ENCODE measurements at regions not wholly inside any gene's neighbourhood (a gene's known extent, or its start where the extent isn't known, plus 50 kb on each side); places are given as distances from the start of the nearest gene placed in this dataset.

DNA sequence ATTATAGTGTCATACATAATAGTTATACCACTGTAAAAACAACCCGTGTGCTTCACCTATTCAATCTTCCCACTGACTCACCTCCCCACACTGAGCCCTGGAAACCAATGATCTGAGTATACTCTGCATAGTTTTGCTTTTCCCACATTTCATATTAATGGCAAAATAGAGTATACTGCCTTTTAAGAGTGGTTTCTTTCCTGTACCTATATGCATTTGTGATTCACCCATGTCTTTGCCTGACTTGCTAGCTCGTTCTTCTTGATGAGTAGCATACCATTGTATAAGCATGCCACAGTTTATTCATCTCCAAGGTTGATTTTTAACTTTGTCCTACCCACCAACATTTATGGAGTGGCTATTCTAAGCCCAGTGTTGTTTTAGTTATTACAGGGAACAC, 686.4 kb downstream of the PLCL1 start:
- no peak overlapping the region for H3K27ac ChIP-seq
- TF ChIP-seq CTCF (IDR thresholded peaks at IDR 0.05) (no peak), ZFX (IDR thresholded peaks at IDR 0.05; ENCODE audit: borderline replicate concordance) (no peak)

- TF ChIP-seq CTCF (IDR thresholded peaks at IDR 0.05) (no peak), ZFX (IDR thresholded peaks at IDR 0.05; ENCODE audit: borderline replicate concordance) (no peak)
- H3K27ac ChIP-seq: no peak overlapping the region
Measured at GRCh38 chr2:198488964-198489363, 684.6 kb downstream of the PLCL1 start.

GRCh38 chr2:198483051-198483450, 678.7 kb downstream of the PLCL1 start:
- H3K27ac ChIP-seq: no peak overlapping the region
- no peak for TF ChIP-seq CTCF (IDR thresholded peaks at IDR 0.05)
- TF ChIP-seq ZFX (IDR thresholded peaks at IDR 0.05; ENCODE audit: borderline replicate concordance): no peak

DNA sequence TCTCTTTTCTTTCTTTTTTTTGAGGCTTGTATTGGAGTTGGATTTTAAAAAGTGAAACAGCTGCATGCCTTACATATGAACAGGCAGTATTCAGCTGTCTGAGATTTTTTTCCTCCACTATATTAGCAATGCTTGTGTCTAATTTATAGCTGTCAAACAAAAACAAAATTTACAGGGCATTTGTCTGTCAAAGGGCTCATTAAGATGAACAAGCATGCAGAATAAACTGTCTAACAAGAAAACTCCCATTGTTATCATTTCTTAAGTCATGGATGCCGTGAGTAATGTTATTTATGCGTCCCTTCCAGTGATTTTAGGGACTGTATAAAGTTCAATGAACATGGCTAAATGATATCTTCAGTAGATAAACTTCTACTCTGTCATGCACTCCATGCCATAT, 674.7 kb downstream of the PLCL1 start:
- H3K27ac ChIP-seq: no peak overlapping the region
- TF ChIP-seq ZFX (IDR thresholded peaks at IDR 0.05; ENCODE audit: borderline replicate concordance) (no peak), CTCF (IDR thresholded peaks at IDR 0.05) (no peak)

DNA sequence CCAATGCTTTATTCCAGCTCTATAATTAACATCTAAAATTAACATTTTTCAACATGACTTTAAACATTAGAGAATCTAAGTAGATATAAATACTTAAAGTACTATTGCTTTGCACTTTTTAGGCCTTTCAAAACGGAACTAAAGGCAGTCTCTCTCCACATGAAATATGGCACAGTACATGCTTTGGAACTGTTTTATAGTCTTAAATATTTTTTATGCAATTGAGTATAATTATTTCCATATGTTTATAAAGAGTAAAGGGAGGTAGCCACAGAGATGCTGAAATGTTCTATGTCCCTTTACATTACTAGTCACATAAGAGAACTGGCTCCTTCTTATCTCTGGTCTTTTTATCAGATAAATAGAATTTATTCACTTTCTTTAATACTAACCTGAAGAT, 674.0 kb downstream of the PLCL1 start:
- H3K27ac ChIP-seq: no peak overlapping the region
- TF ChIP-seq CTCF (IDR thresholded peaks at IDR 0.05) (no peak), ZFX (IDR thresholded peaks at IDR 0.05; ENCODE audit: borderline replicate concordance) (no peak)

- no peak overlapping the region for H3K27ac ChIP-seq
- no peak for TF ChIP-seq CTCF (IDR thresholded peaks at IDR 0.05)
- no peak for TF ChIP-seq ZFX (IDR thresholded peaks at IDR 0.05; ENCODE audit: borderline replicate concordance)
Measured at GRCh38 chr2:198476007-198476406, 671.6 kb downstream of the PLCL1 start.

GRCh38 chr2:198471291-198471690, 666.9 kb downstream of the PLCL1 start:
- no peak overlapping the region for H3K27ac ChIP-seq
- TF ChIP-seq ZFX (IDR thresholded peaks at IDR 0.05; ENCODE audit: borderline replicate concordance) (no peak), CTCF (IDR thresholded peaks at IDR 0.05) (peak; percentile 70)

All from 22Rv1 (cell line).